ENCODE measurements at regions not wholly inside any gene's neighbourhood (a gene's known extent, or its start where the extent isn't known, plus 50 kb on each side); places are given as distances from the start of the nearest gene placed in this dataset.
"Not testable (repeated sequence)": the region's sequence is repeated elsewhere in the genome, so short reads cannot be mapped to it uniquely, and the experiment has no call there.

DNA sequence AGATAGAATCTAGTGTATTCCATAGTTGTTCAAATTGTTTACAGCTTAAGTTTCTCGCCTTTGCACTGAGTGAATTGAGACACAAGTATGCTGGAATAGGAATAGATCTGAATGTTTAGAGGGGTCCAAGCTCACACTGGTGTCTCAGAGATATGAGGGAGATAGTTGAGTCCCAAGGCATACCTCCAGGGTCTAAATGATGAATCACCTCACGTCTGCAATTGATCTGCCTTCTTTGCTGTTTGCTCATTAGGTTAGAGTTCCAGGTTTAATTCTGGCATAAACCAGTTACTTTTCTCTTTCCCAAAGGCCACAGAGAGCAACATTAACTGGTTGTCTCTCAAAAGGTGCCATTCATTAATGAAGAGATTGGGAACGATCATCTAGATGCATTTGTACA lies 106.3 kb upstream of the MME start:
- no peak for DNase-seq

DNA sequence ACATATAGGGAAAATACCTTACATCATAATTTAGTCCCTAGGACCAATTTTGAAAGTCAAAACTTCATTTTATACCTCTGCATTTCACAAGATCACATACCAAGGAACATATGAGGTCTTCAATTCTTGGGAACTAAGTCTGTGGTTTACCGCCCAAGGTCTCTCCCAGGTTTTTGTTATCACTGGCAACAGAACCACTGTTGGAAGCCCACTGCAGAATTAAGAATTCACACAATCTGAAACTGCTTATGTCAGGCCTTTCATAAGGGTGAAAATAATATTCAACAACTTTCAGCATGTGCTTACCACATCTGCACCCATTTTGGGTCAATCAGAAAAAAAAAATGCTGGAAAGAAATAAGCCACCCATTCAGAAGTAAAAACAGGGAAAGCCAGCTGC lies 107.2 kb upstream of the MME start:
- no peak for DNase-seq

GRCh38 chr3:154971771-154972326 lies 108.3 kb upstream of the MME start:
- no peak for DNase-seq

GRCh38 chr3:154971341-154971740 lies 108.8 kb upstream of the MME start:
- DNase-seq: no peak

GRCh38 chr3:154970797-154971196 lies 109.3 kb upstream of the MME start:
- DNase-seq: no peak

GRCh38 chr3:154969366-154969765 lies 110.8 kb upstream of the MME start:
- DNase-seq: no peak

GRCh38 chr3:154967090-154967489 lies 113.0 kb upstream of the MME start:
- no peak for DNase-seq

DNA sequence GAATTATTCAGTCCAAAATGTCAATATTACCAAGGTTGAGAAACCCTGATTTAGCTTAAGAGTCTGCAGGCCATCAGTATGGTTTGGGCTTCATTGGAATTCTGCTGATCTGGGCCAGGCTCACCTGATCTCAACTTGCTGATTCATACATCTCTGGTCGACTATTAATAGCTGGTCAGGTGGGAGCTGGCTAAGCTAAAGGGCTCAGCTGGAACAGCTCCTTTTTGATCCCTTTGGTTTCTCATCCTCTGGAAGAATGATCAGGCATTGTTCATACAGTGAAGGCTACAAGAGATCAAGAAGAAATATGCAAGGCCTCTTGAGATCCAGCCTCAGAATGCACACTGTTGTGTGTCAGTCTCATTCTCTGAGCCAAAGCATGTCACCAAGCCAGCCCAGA lies 123.3 kb upstream of the MME start:
- no peak for DNase-seq

- no peak for DNase-seq
Observed at GRCh38 chr3:154955907-154956533, 124.1 kb upstream of the MME start.

DNA sequence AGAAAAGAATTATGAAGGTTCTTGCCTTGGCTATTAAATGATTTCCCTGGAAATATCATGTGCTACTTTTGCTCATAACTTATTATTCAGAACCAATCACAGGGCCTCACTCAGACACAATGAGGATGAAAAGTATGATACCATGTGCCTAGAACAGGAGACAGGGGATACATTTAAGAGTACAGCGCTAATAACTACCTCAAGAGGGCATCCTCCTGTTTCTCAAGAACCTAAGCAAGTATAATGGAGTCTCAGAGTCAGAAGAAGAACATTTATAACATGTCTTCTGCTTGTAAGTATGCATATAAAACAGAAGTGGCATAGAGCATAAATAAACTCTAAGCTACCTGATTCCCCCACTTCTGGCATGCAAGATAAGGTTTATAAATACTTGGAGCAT lies 125.4 kb upstream of the MME start:
- DNase-seq: no peak

DNA sequence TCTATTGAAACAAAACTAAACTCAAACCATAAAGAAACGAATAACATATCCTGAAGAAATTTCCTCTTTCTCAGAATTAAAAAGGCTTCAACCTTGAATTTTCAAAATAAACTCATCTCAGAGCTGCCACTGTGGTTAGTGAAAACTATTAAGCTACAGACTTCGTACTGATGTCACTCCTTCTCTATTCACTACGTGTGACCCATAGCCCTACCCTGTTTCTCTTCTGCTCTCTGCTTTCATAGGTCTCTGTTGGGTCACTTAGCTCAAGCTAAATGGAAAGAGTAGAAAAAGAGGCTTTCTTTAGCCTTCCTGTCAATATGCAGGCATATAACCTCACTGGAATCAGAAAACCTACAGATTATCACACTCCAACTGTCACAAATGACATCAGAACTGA lies 126.6 kb upstream of the MME start:
- no peak for DNase-seq

DNA sequence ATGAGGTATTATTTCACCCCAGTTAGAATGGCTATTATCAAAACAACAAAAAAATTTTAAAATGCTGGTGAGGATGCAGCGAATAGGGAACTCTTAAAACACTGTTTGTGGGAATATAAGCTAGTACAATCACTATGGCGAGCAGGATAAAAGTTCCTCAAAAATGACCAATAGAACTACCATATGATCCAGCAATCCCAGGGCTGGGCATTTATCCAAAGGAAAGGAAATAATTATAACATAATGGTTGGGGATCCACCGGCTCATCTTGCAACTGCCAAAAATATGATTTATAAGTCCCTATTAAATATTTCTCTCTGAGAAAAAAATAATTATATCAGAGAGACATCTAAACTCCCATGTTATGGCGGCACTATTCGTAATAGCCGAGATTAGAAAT lies 127.6 kb upstream of the MME start:
- no peak for DNase-seq

GRCh38 chr3:154943981-154944380 lies 136.1 kb upstream of the MME start:
- DNase-seq: no peak

GRCh38 chr3:154942827-154943226 lies 137.3 kb upstream of the MME start:
- no peak for DNase-seq

DNA sequence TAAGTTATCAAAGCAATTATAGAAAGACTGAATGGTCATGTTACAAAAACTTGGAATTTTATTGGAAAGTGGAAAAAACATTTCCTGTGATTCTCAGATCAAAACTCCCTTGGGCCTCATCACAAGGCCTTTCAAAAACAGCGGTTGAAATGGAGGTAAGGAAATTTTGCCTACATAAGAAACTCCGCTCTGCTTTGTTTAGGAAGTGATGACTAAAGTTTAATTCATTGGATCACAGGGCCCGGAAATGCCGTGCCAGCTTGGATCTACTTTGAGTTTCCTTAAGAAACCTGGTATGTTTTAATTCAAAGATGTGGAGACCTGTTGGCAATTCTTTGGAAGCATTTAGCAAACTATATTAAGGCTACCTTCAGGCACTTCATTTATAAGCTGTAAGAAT lies 143.9 kb upstream of the MME start:
- no peak for DNase-seq

GRCh38 chr3:154933581-154933980 lies 146.5 kb upstream of the MME start:
- DNase-seq: no peak

- no peak for DNase-seq
Observed at GRCh38 chr3:154932633-154933032, 147.5 kb upstream of the MME start.

DNA sequence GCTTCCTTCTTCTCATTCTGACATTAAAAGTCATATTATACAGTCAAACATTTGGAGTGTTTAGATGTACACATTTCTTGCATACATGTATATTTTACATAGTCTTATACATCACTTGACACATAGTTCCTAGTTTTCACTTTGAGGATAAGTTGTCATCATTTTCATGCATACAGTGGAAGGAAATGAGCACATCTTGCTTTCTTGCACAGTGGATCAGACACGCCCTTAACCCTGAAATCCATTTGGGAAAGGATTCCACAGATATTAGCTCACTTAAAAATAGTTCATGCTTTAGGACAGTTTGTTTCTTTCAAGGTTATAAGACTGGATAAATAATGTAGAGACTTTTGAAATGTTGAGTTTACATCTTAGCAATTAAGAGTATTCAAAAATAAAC lies 148.6 kb upstream of the MME start:
- no peak for DNase-seq

DNA sequence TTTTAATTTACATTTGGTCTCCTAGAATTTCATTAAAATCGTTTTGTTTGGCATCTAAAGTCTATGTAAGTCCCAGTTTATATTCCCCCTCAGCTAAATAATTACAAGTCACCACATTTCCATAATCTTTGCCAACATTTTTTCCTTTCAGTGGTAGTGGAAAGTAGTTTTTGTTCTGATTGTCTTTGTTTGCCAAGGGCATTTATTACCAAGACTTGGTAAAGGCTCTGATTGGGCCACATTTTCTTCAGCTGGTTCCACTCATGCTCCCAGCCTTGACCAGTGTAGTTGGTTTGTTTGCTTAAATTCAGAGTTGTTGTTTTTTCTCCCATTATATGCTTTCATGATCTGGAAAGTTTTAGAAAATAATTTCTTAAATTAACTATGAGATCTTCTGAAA lies 153.4 kb upstream of the MME start:
- DNase-seq: no peak

- DNase-seq: no peak
Observed at GRCh38 chr3:154921351-154921750, 158.8 kb upstream of the MME start.

- DNase-seq: no peak
Observed at GRCh38 chr3:154919226-154919625, 160.9 kb upstream of the MME start.

- DNase-seq: no peak
Observed at GRCh38 chr3:154904328-154904727, 175.8 kb upstream of the MME start.

DNA sequence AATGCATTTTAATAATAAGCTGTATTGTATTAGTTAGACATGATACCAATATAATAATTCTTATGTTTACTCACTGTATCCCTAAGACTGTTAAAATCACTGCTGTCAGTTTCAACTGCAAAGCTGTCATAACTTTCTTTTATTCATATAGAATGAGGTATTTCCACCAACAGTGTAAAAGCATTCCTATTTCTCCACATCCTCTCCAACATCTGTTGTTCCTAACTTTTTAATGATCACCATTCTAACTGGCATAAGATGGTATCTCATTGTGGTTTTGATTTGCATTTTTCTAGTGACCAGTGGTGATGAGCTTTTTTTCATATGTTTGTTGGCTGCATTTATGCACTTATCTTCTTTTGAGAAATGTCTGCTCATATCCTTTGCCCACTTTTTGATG lies 177.6 kb upstream of the MME start:
- not testable (repeated sequence) for DNase-seq

DNA sequence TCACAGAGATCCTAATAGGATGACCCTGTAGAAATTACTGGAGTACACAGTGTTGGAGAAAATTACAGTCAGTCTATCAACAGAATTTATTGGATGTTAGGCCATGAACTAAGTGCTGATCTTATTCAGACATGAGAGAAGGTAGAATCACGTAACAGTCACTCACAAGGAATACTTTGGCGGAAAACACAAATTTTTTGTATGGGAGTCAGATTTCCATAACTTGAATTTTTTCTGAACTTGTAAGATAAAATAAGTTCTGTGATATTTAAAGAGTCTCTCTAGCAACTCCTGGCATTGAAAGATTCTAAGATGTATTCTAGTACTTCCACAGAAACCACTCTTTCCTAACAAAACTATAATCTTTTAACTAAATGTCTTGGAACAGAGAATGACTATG lies 178.8 kb upstream of the MME start:
- no peak for DNase-seq

- no peak for DNase-seq
Observed at GRCh38 chr3:154900816-154901215, 179.3 kb upstream of the MME start.

- DNase-seq: no peak
Observed at GRCh38 chr3:154898916-154899315, 181.2 kb upstream of the MME start.

All from CD4-positive, alpha-beta T cell treated with Interleukin-21 for 1 hour (primary cell).